ENCODE measurements at regions not wholly inside any gene's neighbourhood (a gene's known extent, or its start where the extent isn't known, plus 50 kb on each side); places are given as distances from the start of the nearest gene placed in this dataset.

- no peak for DNase-seq (ENCODE audit: low read depth in 1 of 2, low spot score in 1 of 2)
- H3K27ac ChIP-seq (replicated peaks) = no peak overlapping the region
- peaks cover 2% of the 10 kb centered on the region for H3K27me3 ChIP-seq (ENCODE audit: insufficient read depth, poor library complexity, severe bottlenecking)
- no peak overlapping the region for H3K4me3 ChIP-seq (replicated peaks; ENCODE audit: insufficient read depth, low read length)
- TF ChIP-seq, protein P1, sequence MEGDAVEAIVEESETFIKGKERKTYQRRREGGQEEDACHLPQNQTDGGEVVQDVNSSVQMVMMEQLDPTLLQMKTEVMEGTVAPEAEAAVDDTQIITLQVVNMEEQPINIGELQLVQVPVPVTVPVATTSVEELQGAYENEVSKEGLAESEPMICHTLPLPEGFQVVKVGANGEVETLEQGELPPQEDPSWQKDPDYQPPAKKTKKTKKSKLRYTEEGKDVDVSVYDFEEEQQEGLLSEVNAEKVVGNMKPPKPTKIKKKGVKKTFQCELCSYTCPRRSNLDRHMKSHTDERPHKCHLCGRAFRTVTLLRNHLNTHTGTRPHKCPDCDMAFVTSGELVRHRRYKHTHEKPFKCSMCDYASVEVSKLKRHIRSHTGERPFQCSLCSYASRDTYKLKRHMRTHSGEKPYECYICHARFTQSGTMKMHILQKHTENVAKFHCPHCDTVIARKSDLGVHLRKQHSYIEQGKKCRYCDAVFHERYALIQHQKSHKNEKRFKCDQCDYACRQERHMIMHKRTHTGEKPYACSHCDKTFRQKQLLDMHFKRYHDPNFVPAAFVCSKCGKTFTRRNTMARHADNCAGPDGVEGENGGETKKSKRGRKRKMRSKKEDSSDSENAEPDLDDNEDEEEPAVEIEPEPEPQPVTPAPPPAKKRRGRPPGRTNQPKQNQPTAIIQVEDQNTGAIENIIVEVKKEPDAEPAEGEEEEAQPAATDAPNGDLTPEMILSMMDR (IDR thresholded peaks at IDR 0.05; ENCODE audit: insufficient read depth, low read length) = no peak
- TF ChIP-seq GABPA (IDR thresholded peaks at IDR 0.05; ENCODE audit: low read depth) = no peak
- no peak for TF ChIP-seq SPI1 (IDR thresholded peaks at IDR 0.05; ENCODE audit: borderline replicate concordance, low read depth)
Measured at GRCh38 chr1:87957331-87957730, 628.7 kb downstream of the LMO4 start.

GRCh38 chr1:87958201-87958600 lies 629.5 kb downstream of the LMO4 start:
- no peak overlapping the region for H3K4me3 ChIP-seq (replicated peaks; ENCODE audit: insufficient read depth, low read length)
- TF ChIP-seq SPI1 (IDR thresholded peaks at IDR 0.05; ENCODE audit: borderline replicate concordance, low read depth) (no peak), POLR2AphosphoS5 (IDR thresholded peaks at IDR 0.05; ENCODE audit: low read depth) (no peak), GABPA (IDR thresholded peaks at IDR 0.05; ENCODE audit: low read depth) (no peak)
- TF ChIP-seq, protein P2, sequence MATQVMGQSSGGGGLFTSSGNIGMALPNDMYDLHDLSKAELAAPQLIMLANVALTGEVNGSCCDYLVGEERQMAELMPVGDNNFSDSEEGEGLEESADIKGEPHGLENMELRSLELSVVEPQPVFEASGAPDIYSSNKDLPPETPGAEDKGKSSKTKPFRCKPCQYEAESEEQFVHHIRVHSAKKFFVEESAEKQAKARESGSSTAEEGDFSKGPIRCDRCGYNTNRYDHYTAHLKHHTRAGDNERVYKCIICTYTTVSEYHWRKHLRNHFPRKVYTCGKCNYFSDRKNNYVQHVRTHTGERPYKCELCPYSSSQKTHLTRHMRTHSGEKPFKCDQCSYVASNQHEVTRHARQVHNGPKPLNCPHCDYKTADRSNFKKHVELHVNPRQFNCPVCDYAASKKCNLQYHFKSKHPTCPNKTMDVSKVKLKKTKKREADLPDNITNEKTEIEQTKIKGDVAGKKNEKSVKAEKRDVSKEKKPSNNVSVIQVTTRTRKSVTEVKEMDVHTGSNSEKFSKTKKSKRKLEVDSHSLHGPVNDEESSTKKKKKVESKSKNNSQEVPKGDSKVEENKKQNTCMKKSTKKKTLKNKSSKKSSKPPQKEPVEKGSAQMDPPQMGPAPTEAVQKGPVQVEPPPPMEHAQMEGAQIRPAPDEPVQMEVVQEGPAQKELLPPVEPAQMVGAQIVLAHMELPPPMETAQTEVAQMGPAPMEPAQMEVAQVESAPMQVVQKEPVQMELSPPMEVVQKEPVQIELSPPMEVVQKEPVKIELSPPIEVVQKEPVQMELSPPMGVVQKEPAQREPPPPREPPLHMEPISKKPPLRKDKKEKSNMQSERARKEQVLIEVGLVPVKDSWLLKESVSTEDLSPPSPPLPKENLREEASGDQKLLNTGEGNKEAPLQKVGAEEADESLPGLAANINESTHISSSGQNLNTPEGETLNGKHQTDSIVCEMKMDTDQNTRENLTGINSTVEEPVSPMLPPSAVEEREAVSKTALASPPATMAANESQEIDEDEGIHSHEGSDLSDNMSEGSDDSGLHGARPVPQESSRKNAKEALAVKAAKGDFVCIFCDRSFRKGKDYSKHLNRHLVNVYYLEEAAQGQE (IDR thresholded peaks at IDR 0.05; ENCODE audit: insufficient replicate concordance, low read depth) = no peak

GRCh38 chr1:87958716-87959115 lies 630.0 kb downstream of the LMO4 start:
- H3K27ac ChIP-seq (replicated peaks) = no peak overlapping the region
- no peak overlapping the region for H3K4me3 ChIP-seq (replicated peaks; ENCODE audit: insufficient read depth, low read length)
- DNase-seq (ENCODE audit: low read depth in 1 of 2, low spot score in 1 of 2) = no peak
- TF ChIP-seq, protein P1 (IDR thresholded peaks at IDR 0.05; ENCODE audit: insufficient read depth, low read length) = no peak
- H3K27me3 ChIP-seq (ENCODE audit: insufficient read depth, poor library complexity, severe bottlenecking) = no peaks in the 10 kb centered on the region

More at GRCh38 chr1:87958201-87958600, 629.5 kb downstream of the LMO4 start:
- Histone ChIP-seq H3K27me3 (ENCODE audit: insufficient read depth, poor library complexity, severe bottlenecking) (no peaks in the 10 kb centered on the region), H3K27ac (replicated peaks) (no peak overlapping the region)
- DNase-seq (ENCODE audit: low read depth in 1 of 2, low spot score in 1 of 2) = no peak

DNA sequence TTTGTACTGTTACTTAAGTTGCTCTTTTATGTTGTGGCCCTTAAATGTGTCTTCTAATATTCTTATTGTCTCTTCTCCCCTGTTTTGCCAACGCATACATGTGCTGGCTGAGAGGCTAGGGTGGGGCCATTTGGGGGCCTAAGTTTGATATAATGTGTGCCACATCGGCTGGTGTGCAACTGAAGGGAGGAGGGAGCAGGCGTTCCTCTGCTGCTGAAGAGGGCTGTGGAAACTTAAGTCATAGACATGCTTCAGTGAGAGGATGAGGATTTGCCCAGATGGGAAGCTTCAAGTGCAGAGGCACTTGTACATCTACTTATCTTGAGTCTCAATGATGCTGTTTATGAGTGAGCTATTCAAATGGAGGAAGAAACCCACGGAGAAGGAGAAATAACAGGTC lies 630.6 kb downstream of the LMO4 start:
- Histone ChIP-seq H3K27me3 (ENCODE audit: insufficient read depth, poor library complexity, severe bottlenecking) (no peaks in the 10 kb centered on the region), H3K4me3 (replicated peaks; ENCODE audit: insufficient read depth, low read length) (no peak overlapping the region), H3K27ac (replicated peaks) (no peak overlapping the region)
- TF ChIP-seq GABPA (IDR thresholded peaks at IDR 0.05; ENCODE audit: low read depth) (no peak), POLR2AphosphoS5 (IDR thresholded peaks at IDR 0.05; ENCODE audit: low read depth) (no peak)
- TF ChIP-seq, protein P1 (IDR thresholded peaks at IDR 0.05; ENCODE audit: insufficient read depth, low read length) = no peak
- no peak for DNase-seq (ENCODE audit: low read depth in 1 of 2, low spot score in 1 of 2)

GRCh38 chr1:87961992-87962391 lies 633.3 kb downstream of the LMO4 start:
- no peak overlapping the region for H3K27ac ChIP-seq (replicated peaks)
- TF ChIP-seq, protein P2 (IDR thresholded peaks at IDR 0.05; ENCODE audit: insufficient replicate concordance, low read depth) = no peak
- TF ChIP-seq GABPA (IDR thresholded peaks at IDR 0.05; ENCODE audit: low read depth) (no peak), SPI1 (IDR thresholded peaks at IDR 0.05; ENCODE audit: borderline replicate concordance, low read depth) (no peak), POLR2AphosphoS5 (IDR thresholded peaks at IDR 0.05; ENCODE audit: low read depth) (no peak)
- TF ChIP-seq, protein P1 (IDR thresholded peaks at IDR 0.05; ENCODE audit: insufficient read depth, low read length) = no peak
- no peaks in the 10 kb centered on the region for H3K27me3 ChIP-seq (ENCODE audit: insufficient read depth, poor library complexity, severe bottlenecking)
- H3K4me3 ChIP-seq (replicated peaks; ENCODE audit: insufficient read depth, low read length) = no peak overlapping the region
- DNase-seq (ENCODE audit: low read depth in 1 of 2, low spot score in 1 of 2) = peak in 1 of 2 experiments; percentile 7

Measured in HL-60 (cell line).